ENCODE measurements at regions not wholly inside any gene's neighbourhood (a gene's known extent, or its start where the extent isn't known, plus 50 kb on each side); places are given as distances from the start of the nearest gene placed in this dataset.

DNA sequence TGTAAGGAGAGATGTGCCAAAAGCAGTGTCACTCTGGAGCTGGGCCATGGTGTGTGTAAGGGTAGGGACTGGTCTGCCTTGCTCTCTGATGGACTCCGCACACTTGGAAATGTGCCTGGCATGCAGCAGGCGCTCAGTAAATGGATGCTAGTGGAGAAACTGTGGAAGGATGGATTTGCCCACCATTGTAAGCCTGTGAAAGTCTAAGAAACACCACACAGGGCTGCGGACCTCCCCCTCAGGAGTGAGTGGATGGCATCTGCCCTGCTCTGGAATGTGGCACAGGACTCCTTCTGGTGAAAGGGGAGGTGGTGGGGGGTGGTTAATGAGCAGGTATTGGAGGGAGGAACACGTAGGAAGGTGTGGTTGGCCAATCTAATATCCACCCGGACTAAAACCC, 62.2 kb upstream of the ACAN start:
- Mint-ChIP-seq H3K27ac (no peak overlapping the region), H3K9me3 (peaks cover 0 to 5% (median 0%) of the 10 kb centered on the region in 7 donors), H3K36me3 (no peaks in the 10 kb centered on the region), H3K4me1 (no peaks in the 10 kb centered on the region), H3K4me3 (no peak overlapping the region), H3K27me3 (ENCODE audit: low read depth in 3 of 3) (peaks cover 5 to 12% (median 7%) of the 10 kb centered on the region in 3 donors)
- WGBS (ENCODE audit: insufficient coverage) = 100% methylated on average over 4 of the region's 5 CpGs
- H3K79me2 ChIP-seq (ENCODE audit: insufficient read depth, low read length) = no peaks in the 10 kb centered on the region
- H3K9me3 ChIP-seq (replicated peaks in 1 of 2; ENCODE audit: control insufficient read depth in 1 of 2, insufficient read depth in 1 of 2, low read length in 2 of 2) = no peaks in the 10 kb centered on the region
- DNase-seq = no peak
- H3K9ac ChIP-seq (ENCODE audit: insufficient read depth, low read length, poor library complexity, severe bottlenecking) = no peak overlapping the region
- no peak overlapping the region for H2AFZ ChIP-seq (ENCODE audit: insufficient read depth, low read depth, low read length, poor library complexity, severe bottlenecking)
- no peak overlapping the region for H3K4me3 ChIP-seq (replicated peaks in 1 of 3; ENCODE audit: low read depth in 2 of 3, low read length in 3 of 3)
- H4K20me1 ChIP-seq (ENCODE audit: insufficient read depth, low read length) = no peaks in the 10 kb centered on the region
- H3K4me2 ChIP-seq (replicated peaks; ENCODE audit: extremely low read depth, low read length, poor library complexity, severe bottlenecking) = no peak overlapping the region
- no peaks in the 10 kb centered on the region for H3K4me1 ChIP-seq (ENCODE audit: control insufficient read depth in 1 of 2, insufficient read depth in 2 of 2, low read length in 2 of 2)
- no peaks in the 10 kb centered on the region for H3K27me3 ChIP-seq (ENCODE audit: control insufficient read depth in 2 of 2, insufficient read depth in 2 of 2, low read length in 2 of 2)
- H3K36me3 ChIP-seq (replicated peaks in 1 of 2; ENCODE audit: control insufficient read depth in 1 of 2, insufficient read depth in 2 of 2, low read length in 2 of 2) = no peaks in the 10 kb centered on the region
- H3K27ac ChIP-seq (ENCODE audit: low read depth in 1 of 2, low read length in 2 of 2) = no peak overlapping the region
- intact Hi-C loops (cut with micrococcal nuclease) = no loop called here
- TF ChIP-seq CTCF (IDR thresholded peaks at IDR 0.05) = no peak

GRCh38 chr15:88741671-88742070, 61.6 kb upstream of the ACAN start:
- Histone ChIP-seq H3K9me3 (replicated peaks in 1 of 2; ENCODE audit: control insufficient read depth in 1 of 2, insufficient read depth in 1 of 2, low read length in 2 of 2) (no peaks in the 10 kb centered on the region), H3K4me3 (replicated peaks in 1 of 3; ENCODE audit: low read depth in 2 of 3, low read length in 3 of 3) (no peak overlapping the region), H3K9ac (ENCODE audit: insufficient read depth, low read length, poor library complexity, severe bottlenecking) (no peak overlapping the region), H3K4me1 (ENCODE audit: control insufficient read depth in 1 of 2, insufficient read depth in 2 of 2, low read length in 2 of 2) (no peaks in the 10 kb centered on the region), H3K4me2 (replicated peaks; ENCODE audit: extremely low read depth, low read length, poor library complexity, severe bottlenecking) (no peak overlapping the region), H3K27me3 (ENCODE audit: control insufficient read depth in 2 of 2, insufficient read depth in 2 of 2, low read length in 2 of 2) (no peaks in the 10 kb centered on the region), H2AFZ (ENCODE audit: insufficient read depth, low read depth, low read length, poor library complexity, severe bottlenecking) (no peak overlapping the region), H3K79me2 (ENCODE audit: insufficient read depth, low read length) (no peaks in the 10 kb centered on the region), H3K36me3 (replicated peaks in 1 of 2; ENCODE audit: control insufficient read depth in 1 of 2, insufficient read depth in 2 of 2, low read length in 2 of 2) (no peaks in the 10 kb centered on the region), H3K27ac (ENCODE audit: low read depth in 1 of 2, low read length in 2 of 2) (no peak overlapping the region), H4K20me1 (ENCODE audit: insufficient read depth, low read length) (no peaks in the 10 kb centered on the region)
- H3K9me3 Mint-ChIP-seq = peaks cover 0 to 5% (median 0%) of the 10 kb centered on the region in 7 donors
- no peak for TF ChIP-seq CTCF (IDR thresholded peaks at IDR 0.05)
- no peak overlapping the region for H3K27ac Mint-ChIP-seq
- WGBS (ENCODE audit: insufficient coverage) = 84% methylated on average over 31 of the region's 31 CpGs
- no peaks in the 10 kb centered on the region for H3K4me1 Mint-ChIP-seq
- no peak for DNase-seq
- intact Hi-C loops (cut with micrococcal nuclease) = no loop called here
- H3K4me3 Mint-ChIP-seq = no peak overlapping the region
- peaks cover 7 to 12% (median 7%) of the 10 kb centered on the region in 3 donors for H3K27me3 Mint-ChIP-seq (ENCODE audit: low read depth in 3 of 3)
- no peaks in the 10 kb centered on the region for H3K36me3 Mint-ChIP-seq
